Heart left ventricle (tissue), 16 donors: ENCODE measurements at regions not wholly inside any gene's neighbourhood (a gene's known extent, or its start where the extent isn't known, plus 50 kb on each side); places are given as distances from the start of the nearest gene placed in this dataset.

Experiments
- ATAC-seq, 4 donors: fragments of 200-7000 bp; cut with Tn5 transposase; one replicate each; pipeline ENCODE4 v1.9.1; 2020 to 2022; ENCODE audit warnings: moderate library complexity in 4 of 4, mild to moderate bottlenecking in 3 of 4, moderate number of reproducible peaks in 1 of 4
- DNase-seq, 5 donors: peaks; one replicate each; pipeline ENCODE4 v3.0.0-alpha.2; 2020
- H3K27ac ChIP-seq, 12 donors: fragments of 200-600 bp; sonication (generic) in 4 of 12; one replicate each; pipeline versions ENCODE4 v1.5.0 to v1.8.0; 2016 to 2022; ENCODE audit warnings: mild to moderate bottlenecking in 2 of 12
- H3K27me3 ChIP-seq, 9 donors: fragments of 200-600 bp; sonication (generic) in 2 of 9; one replicate each; pipeline versions ENCODE4 v1.5.1 to v1.8.0; 2016 to 2022; ENCODE audit warnings: mild to moderate bottlenecking in 3 of 9
- H3K36me3 ChIP-seq, 9 donors: fragments of 200-600 bp; sonication (generic) in 2 of 9; one replicate each; pipeline versions ENCODE4 v1.5.0 to v1.8.0; 2018 to 2022; ENCODE audit warnings: mild to moderate bottlenecking in 2 of 9
- H3K4me1 ChIP-seq, 12 donors: fragments of 200-600 bp; sonication (generic) in 4 of 12; one replicate each; pipeline versions ENCODE4 v1.5.0 to v1.8.0; 2016 to 2022; ENCODE audit warnings: mild to moderate bottlenecking in 3 of 12
- H3K4me3 ChIP-seq, 12 donors: fragments of 200-600 bp; sonication (generic) in 4 of 12; one replicate each; pipeline versions ENCODE4 v1.5.0 to v1.8.0; 2017 to 2022; ENCODE audit warnings: mild to moderate bottlenecking in 9 of 12, moderate library complexity in 4 of 12
- H3K9me3 ChIP-seq, 12 donors: fragments of 200-600 bp; sonication (generic) in 4 of 12; one replicate each; pipeline versions ENCODE4 v1.5.0 to v1.8.0; 2016 to 2022; ENCODE audit warnings: mild to moderate bottlenecking in 1 of 12
- POLR2A ChIP-seq, 2 donors: fragments of 450-650 bp; IDR thresholded peaks; one replicate each; pipeline ENCODE4 v1.6.1; 2017; ENCODE audit warnings: antibody characterized with exemption in 2 of 2, mild to moderate bottlenecking in 2 of 2, moderate library complexity in 2 of 2
- WGBS, 4 donors: extraction: QIAGEN DNeasy Blood & Tissue Kit in 2 of 4; methylation state at CpG; one replicate each; pipeline versions ENCODE4 v1.1.5 to v1.1.7; 2013 to 2018; 5-methylcytosine and 5-hydroxymethylcytosine counted together
- intact Hi-C, 10 donors: fragments of 100-400 bp; cut with DNase I; formaldehyde crosslinking; loops; one replicate each; pipeline versions ENCODE4 v1.11.1 to v1.14.2; 2022
- TF ChIP-seq, protein P1 (sequence below), 12 donors: fragments of 200-600 bp; sonication (generic) in 4 of 12; IDR thresholded peaks; one replicate each; pipeline versions ENCODE4 v1.5.0 to v1.8.0; 2018 to 2022; ENCODE audit warnings: antibody characterized with exemption in 12 of 12, mild to moderate bottlenecking in 5 of 12
- donor health status: ischemic (EF 13 %, LVEDD 7.1; RV severe dilation, severe dysfunction).
- donor health status: healthy with polysubstance abuse.
- donor health status: DM: no; HTN: yes; CAD: no.
- donor health status: DM: no; HTN: no; CAD: no.
- donor health status: ischemic (EF 25% LVEDD 6.9; RV normal size, moderate dysfunction).
- donor health status: ischemic (EF 25% LVEDD 5.7; RV mildly dilated, moderate dysfunction).
- donor health status: healthy.
- donor health status: DM: yes; HTN: yes; CAD: no.
- donor health status: ischemic (EF 35%, LVEDD 5.7; RV mildly dilated, moderate dysfunction).
- donor health status: nonischemic (EF 11% LVEDD 7.7; RV severe dilation, severe dysfunction).
- donor health status: DM: yes; HTN: yes; CAD: no.
- donor health status: PGD.
- donor health status: ischemic (EF 29% LVEDD 5.4; RV normal size, mild dysfunction).
- donor health status: nonischemic (EF 23%, LVEDD 6.1; RV moderate dilation, normal function).

DNA sequence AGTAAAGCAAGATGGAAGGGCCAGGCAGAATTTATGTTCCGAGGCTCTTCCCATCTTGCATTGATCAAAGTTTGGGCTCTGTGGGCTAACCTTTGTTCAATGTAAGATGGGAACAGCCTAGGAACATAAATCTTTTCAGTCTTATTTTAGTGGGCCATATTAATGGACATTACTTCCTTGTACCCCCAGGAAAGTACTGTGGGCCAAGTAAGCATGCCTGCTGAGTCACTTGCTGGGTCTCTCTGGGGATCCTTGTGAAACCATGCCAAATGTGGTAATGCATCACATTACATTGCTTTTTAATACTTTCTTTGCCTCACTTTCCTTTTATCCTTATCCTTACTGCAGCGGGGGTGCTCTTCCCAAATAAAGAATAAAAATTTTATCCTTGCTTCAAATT lies 349.5 kb upstream of the POU1F1 start:
- Histone ChIP-seq H3K27ac (no peak overlapping the region), H3K27me3 (no peaks in the 10 kb centered on the region), H3K4me1 (no peaks in the 10 kb centered on the region), H3K36me3 (no peaks in the 10 kb centered on the region), H3K4me3 (no peak overlapping the region), H3K9me3 (peaks cover 0 to 21% (median 6%) of the 10 kb centered on the region in 12 donors)
- WGBS, 4 donors = 76 to 96% (median 87%) methylated on average over 2 of the region's 2 CpGs
- no peak for ATAC-seq
- intact Hi-C loops = no loop called here
- TF ChIP-seq, protein P1, sequence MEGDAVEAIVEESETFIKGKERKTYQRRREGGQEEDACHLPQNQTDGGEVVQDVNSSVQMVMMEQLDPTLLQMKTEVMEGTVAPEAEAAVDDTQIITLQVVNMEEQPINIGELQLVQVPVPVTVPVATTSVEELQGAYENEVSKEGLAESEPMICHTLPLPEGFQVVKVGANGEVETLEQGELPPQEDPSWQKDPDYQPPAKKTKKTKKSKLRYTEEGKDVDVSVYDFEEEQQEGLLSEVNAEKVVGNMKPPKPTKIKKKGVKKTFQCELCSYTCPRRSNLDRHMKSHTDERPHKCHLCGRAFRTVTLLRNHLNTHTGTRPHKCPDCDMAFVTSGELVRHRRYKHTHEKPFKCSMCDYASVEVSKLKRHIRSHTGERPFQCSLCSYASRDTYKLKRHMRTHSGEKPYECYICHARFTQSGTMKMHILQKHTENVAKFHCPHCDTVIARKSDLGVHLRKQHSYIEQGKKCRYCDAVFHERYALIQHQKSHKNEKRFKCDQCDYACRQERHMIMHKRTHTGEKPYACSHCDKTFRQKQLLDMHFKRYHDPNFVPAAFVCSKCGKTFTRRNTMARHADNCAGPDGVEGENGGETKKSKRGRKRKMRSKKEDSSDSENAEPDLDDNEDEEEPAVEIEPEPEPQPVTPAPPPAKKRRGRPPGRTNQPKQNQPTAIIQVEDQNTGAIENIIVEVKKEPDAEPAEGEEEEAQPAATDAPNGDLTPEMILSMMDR (IDR thresholded peaks at IDR 0.05) = no peak
- TF ChIP-seq POLR2A (IDR thresholded peaks at IDR 0.05) = no peak
- DNase-seq = no peak

- no peak overlapping the region for H3K27ac ChIP-seq
- H3K36me3 ChIP-seq = no peaks in the 10 kb centered on the region
- ATAC-seq = no peak
- H3K4me3 ChIP-seq = no peak overlapping the region
- 55 to 62% (median 60%) methylated on average over 2 of the region's 2 CpGs for WGBS, 4 donors
- DNase-seq = no peak
- no peaks in the 10 kb centered on the region for H3K4me1 ChIP-seq
- intact Hi-C loops = no loop called here
- no peak for TF ChIP-seq POLR2A (IDR thresholded peaks at IDR 0.05)
- H3K9me3 ChIP-seq = peaks cover 0 to 20% (median 6%) of the 10 kb centered on the region in 12 donors
- no peaks in the 10 kb centered on the region for H3K27me3 ChIP-seq
Observed at GRCh38 chr3:87624860-87625259, 348.5 kb upstream of the POU1F1 start.

GRCh38 chr3:87621667-87622066 lies 345.3 kb upstream of the POU1F1 start:
- H3K27me3 ChIP-seq = no peaks in the 10 kb centered on the region
- TF ChIP-seq, protein P1 (IDR thresholded peaks at IDR 0.05) = no peak
- no peak for TF ChIP-seq POLR2A (IDR thresholded peaks at IDR 0.05)
- no peak for ATAC-seq
- no peak overlapping the region for H3K4me3 ChIP-seq
- peaks cover 0 to 6% (median 0%) of the 10 kb centered on the region in 12 donors for H3K9me3 ChIP-seq
- DNase-seq = no peak
- 53 to 64% (median 57%) methylated on average over 1 of the region's 1 CpG for WGBS, 4 donors
- H3K36me3 ChIP-seq = no peaks in the 10 kb centered on the region
- H3K27ac ChIP-seq = no peak overlapping the region
- intact Hi-C loops = no loop called here
- no peaks in the 10 kb centered on the region for H3K4me1 ChIP-seq

- 52 to 64% (median 61%) methylated on average over 4 of the region's 4 CpGs for WGBS, 4 donors
- no peak overlapping the region for H3K4me3 ChIP-seq
- DNase-seq = no peak
- no peak for ATAC-seq
- H3K27ac ChIP-seq = no peak overlapping the region
- H3K4me1 ChIP-seq = no peaks in the 10 kb centered on the region
- intact Hi-C loops = no loop called here
- no peak for TF ChIP-seq POLR2A (IDR thresholded peaks at IDR 0.05)
- TF ChIP-seq, protein P1 (IDR thresholded peaks at IDR 0.05) = no peak
- no peaks in the 10 kb centered on the region for H3K27me3 ChIP-seq
- H3K9me3 ChIP-seq = peaks cover 0 to 26% (median 8%) of the 10 kb centered on the region in 12 donors
- no peaks in the 10 kb centered on the region for H3K36me3 ChIP-seq
Observed at GRCh38 chr3:87615506-87615905, 339.1 kb upstream of the POU1F1 start.

GRCh38 chr3:87614998-87615397 lies 338.6 kb upstream of the POU1F1 start:
- no peaks in the 10 kb centered on the region for H3K36me3 ChIP-seq
- H3K4me1 ChIP-seq = no peaks in the 10 kb centered on the region
- ATAC-seq (no peak), DNase-seq (no peak)
- H3K9me3 ChIP-seq = peaks cover 0 to 26% (median 8%) of the 10 kb centered on the region in 12 donors
- H3K27me3 ChIP-seq = no peaks in the 10 kb centered on the region
- intact Hi-C loops = no loop called here
- TF ChIP-seq, protein P1 (IDR thresholded peaks at IDR 0.05) = no peak
- TF ChIP-seq POLR2A (IDR thresholded peaks at IDR 0.05) = no peak
- H3K4me3 ChIP-seq = no peak overlapping the region
- H3K27ac ChIP-seq = no peak overlapping the region
- 86 to 91% (median 89%) methylated on average over 4 of the region's 4 CpGs for WGBS, 4 donors
